ENCODE measurements at regions not wholly inside any gene's neighbourhood (a gene's known extent, or its start where the extent isn't known, plus 50 kb on each side); places are given as distances from the start of the nearest gene placed in this dataset.

DNA sequence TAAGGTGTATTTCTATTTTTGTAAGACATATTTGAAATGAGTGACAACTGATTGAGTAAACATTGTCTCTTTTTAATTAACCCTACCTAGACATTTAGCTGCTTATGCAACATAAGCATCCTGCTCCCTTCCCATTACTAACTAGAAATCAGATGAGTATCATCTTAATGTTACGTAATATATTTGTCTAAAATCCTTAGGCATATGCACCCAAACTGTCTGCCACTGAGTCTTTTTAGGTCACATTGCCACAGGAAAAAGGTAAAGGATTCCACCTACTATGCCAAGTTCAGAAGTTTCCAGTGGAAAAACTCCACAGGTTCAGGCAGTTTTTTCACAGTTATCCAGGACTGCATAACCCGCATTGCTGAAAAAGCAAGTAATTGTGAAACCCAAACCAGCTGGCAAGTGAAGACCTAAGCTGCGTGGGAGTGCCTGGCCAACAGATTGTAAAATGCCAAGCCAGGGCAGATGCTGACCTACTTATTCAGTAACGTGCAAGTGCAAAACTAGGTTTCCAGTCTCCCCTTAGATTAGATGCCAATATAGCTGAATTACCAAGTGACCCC, 983.7 kb downstream of the GATA3 start:
- TF ChIP-seq POLR2AphosphoS5 (IDR thresholded peaks at IDR 0.05; ENCODE audit: insufficient read depth in 1 of 2, low read depth in 1 of 2) (no peak), POLR2A (IDR thresholded peaks at IDR 0.05) (no peak)
- TF ChIP-seq, protein P1, sequence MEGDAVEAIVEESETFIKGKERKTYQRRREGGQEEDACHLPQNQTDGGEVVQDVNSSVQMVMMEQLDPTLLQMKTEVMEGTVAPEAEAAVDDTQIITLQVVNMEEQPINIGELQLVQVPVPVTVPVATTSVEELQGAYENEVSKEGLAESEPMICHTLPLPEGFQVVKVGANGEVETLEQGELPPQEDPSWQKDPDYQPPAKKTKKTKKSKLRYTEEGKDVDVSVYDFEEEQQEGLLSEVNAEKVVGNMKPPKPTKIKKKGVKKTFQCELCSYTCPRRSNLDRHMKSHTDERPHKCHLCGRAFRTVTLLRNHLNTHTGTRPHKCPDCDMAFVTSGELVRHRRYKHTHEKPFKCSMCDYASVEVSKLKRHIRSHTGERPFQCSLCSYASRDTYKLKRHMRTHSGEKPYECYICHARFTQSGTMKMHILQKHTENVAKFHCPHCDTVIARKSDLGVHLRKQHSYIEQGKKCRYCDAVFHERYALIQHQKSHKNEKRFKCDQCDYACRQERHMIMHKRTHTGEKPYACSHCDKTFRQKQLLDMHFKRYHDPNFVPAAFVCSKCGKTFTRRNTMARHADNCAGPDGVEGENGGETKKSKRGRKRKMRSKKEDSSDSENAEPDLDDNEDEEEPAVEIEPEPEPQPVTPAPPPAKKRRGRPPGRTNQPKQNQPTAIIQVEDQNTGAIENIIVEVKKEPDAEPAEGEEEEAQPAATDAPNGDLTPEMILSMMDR (IDR thresholded peaks at IDR 0.05): no peak
